ENCODE measurements at regions not wholly inside any gene's neighbourhood (a gene's known extent, or its start where the extent isn't known, plus 50 kb on each side); places are given as distances from the start of the nearest gene placed in this dataset.

DNA sequence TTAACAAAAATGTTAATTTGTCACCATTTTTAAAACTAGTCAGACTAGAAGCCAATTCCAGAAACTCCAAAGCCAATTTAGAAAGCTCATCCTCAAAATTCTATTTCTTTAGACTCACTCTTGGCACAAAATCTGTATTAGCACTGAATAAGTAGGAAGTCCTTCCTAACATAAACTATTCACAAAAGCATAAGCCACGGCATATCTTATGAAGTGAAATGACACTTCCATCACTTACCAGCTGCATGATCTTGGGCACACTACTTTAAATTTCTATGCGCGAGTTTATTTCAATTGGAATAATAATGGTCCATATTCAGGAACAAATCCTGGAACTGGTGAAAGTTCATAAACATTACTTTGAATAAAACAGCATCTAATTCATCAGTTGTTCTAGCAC is 1544.0 kb downstream of the TECRL start:
- no peak for DNase-seq

- no peak for DNase-seq
Measured at GRCh38 chr4:62849696-62850095, 1559.6 kb downstream of the TECRL start.

GRCh38 chr4:62835631-62836030 is 1573.6 kb downstream of the TECRL start:
- DNase-seq = no peak

DNA sequence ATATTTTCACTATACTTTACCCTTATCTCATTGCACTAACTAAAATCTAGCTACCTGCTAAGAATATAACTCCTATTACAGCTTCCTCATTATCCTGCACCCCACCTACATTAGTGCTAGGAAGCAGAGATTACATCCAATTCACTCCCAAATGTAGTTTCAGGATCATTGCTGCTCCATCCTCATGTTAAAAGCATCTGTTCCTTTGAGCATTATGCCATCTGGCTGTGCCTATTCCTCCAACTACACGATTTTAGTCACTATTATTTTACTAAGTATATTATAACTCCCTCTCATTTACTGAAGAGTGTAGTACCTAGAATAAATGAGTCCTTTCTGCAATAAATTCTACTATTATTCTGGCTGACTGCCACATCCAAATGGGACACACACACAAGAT is 1586.9 kb downstream of the TECRL start:
- DNase-seq = no peak

- DNase-seq = no peak
Measured at GRCh38 chr4:62816566-62816965, 1592.7 kb downstream of the TECRL start.

- no peak for DNase-seq
Measured at GRCh38 chr4:62814510-62815047, 1594.7 kb downstream of the TECRL start.

DNA sequence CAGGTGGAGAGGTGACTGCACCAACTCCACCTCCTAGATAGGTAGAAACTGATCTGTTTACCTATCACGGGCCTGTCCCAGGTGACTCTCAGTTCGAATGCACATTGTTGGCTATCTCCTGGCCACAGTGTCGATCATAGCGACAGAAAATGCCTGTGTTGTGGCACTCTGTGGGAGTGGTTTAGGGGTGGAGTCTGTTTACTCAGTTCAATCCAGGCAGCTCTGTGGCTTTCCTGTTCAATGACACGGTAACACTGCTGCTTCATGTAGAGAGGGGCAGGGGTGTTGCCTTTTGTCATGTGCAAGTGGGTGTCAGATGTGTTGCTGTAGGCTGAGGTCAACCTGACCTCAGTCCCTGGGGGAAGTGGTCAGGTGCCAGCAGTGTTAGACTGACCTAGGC is 1602.4 kb downstream of the TECRL start:
- DNase-seq = no peak

DNA sequence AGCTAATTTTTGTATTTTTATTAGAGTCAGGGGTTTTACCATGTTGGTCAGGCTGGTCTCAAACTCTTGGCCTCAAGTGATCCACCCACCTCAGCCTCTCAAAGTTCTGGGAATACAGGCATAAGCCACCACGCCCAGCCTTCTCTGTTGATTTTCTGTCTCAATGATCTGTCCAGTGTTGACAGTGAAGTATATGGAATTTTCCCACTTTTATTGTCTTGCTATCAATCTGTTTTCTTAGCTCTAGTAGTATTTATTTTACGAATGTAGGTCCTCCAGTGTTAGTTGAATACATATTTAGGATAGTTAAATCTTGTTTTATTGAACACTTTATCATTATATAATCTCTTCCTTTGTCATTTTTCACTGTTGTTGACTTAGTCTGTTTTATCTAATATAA is 1603.9 kb downstream of the ADGRL3 start:
- no peak for DNase-seq

DNA sequence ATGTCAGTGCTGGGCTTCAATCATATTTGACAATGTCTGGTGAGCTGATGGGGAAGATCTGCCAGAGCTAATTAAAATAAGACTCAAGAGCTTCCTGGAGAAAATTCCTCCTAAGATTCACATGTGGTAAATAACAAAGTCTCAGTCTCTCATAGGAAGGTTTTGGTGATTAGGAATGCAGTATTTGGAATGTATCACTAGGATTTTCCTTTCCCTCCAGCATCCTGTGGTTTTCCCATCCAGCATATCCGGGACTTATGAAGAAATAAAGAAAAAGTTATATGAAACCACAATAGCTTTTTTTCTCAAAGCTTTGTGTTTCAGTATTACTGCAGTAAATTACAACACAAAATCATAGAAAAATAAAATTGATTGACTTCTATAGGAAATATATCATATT is 1597.1 kb downstream of the ADGRL3 start:
- no peak for DNase-seq

GRCh38 chr4:62791386-62791785 is 1591.3 kb downstream of the ADGRL3 start:
- DNase-seq = no peak

DNA sequence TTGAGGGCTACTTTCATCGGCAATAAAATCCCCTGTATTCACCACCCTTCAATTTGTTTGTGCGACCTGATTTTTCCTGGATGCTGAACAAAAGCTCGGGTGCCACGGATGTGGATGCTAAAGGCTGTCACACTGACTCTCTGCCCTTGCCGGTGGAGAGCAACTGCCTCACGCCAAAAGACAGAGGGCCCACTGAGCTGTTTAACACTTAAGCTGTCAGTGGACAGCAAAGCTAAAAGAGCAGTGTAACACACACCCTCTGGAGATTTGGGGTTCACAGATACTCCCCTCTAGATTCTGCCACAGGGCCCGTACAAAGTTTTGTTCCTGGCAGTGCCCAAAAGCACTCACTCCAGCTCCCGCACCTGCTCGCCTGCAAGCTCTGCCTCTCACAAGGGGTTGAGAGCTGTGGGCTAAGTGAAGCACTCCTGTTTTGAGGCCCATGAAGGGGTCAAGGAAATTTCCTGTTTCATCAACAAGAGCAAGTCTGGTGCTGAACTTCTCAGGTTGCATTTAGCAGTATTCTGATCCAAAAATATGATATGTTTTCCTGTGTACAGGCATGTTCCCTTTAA is 1571.9 kb downstream of the ADGRL3 start:
- DNase-seq = no peak

DNA sequence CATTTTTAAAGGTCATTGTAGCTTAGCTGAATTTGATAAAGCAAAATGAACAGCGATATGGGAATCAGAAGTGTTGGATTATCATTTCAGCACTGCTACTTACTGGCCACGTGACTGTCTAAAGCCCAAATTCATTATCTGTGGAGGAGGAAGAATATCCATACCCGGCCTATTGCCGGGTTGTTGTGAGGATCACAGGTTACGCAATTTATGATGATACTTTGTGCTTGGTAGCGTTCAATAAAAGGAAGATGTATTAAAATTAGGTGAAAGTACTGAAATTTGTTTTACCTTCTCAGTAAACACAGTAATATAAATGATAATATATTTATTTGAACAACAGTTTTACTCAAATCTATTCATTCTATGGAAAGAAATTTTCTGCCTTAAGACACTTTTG is 1540.2 kb downstream of the ADGRL3 start:
- DNase-seq = no peak

DNA sequence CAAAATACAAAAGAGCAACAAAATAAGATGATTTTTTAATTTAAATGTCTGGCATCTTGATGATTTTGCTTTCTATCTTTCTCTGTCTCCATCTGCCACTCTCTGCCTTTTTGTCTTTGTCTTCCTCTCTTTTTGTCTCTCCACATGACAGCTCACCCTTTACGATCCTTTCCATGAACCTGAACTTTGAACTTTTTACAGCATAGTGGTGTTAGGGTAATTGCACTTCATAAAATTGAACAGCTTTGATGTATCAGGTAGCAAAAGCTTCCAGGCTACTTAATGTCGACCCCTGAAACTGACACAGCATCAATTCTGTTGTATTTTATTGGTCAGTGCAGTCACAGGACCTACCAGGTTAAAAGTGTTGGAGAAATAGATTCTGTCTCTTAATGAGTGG is 1517.0 kb downstream of the ADGRL3 start:
- DNase-seq = no peak

GRCh38 chr4:62711575-62711974 is 1511.4 kb downstream of the ADGRL3 start:
- DNase-seq = no peak

GRCh38 chr4:62709618-62710252 is 1509.6 kb downstream of the ADGRL3 start:
- DNase-seq = no peak

GRCh38 chr4:62706423-62706822 is 1506.3 kb downstream of the ADGRL3 start:
- no peak for DNase-seq

GRCh38 chr4:62683799-62684566 is 1483.9 kb downstream of the ADGRL3 start:
- no peak for DNase-seq

- DNase-seq = no peak
Measured at GRCh38 chr4:62676962-62677361, 1476.8 kb downstream of the ADGRL3 start.

GRCh38 chr4:62670514-62670913 is 1470.4 kb downstream of the ADGRL3 start:
- DNase-seq = no peak

DNA sequence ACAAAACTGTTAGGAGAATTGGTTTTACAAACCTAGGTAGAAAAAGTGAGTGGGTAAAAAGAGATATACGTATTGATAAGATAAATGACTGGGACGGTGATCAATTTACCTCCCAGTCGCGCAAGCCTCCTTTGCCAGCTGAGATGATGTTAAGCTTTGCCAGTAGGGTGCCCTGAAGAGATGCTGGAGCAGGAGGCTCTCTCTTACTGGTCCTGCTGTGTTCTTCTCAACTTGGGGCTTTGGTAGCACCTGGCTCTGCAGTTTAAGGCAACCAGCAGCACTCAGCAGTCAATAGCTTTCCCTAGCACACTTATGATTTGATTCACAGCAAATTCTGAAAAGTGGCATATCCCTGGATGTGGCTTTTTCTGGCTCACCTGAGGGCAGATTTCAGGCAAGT is 1461.7 kb downstream of the ADGRL3 start:
- DNase-seq = no peak

GRCh38 chr4:62656006-62656405 is 1455.9 kb downstream of the ADGRL3 start:
- DNase-seq = no peak

GRCh38 chr4:62644372-62644771 is 1444.2 kb downstream of the ADGRL3 start:
- DNase-seq = no peak

DNA sequence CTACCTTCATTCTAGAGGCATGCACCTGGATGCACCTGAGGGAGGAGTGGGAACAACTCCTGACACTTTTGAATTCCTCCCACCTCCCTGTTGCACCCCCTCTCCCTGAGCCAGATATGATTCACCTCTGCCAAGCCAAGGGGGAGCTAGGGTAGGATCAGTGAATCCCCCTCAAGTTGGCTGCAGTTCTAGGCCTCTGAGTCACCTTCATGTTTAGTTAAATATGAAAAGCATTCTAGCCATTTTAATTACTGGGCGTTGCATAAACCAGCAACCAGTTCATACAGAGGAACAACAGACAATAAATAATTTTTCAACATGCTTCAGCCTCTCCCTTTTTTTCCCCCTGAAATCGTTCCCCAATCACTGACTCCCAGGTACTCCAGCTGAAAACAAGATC is 1440.2 kb downstream of the ADGRL3 start:
- DNase-seq = no peak

DNA sequence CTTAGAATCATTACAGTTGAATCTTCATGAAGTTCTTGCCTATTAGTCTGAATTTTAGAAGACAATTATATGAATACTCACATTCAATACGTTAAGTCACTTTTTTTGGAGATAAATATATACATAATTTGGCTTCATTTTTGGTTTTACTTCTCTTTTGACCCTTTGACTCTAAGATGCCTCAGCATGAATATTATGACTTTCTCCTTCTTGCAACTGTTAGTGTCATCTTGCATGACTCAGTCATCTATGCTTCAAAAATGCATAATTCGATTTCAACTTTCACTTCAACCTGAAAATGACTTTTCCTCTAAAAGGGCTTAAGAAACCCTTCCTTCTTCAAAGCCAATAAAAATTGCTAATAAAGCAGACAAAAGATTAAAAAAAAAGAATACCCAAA is 1427.5 kb downstream of the ADGRL3 start:
- DNase-seq = no peak

Data from activated T-cell treated with anti-CD3 and anti-CD28 coated beads for 4 hours (primary cell).